Pons (tissue), 1 donor: ENCODE measurements at regions not wholly inside any gene's neighbourhood (a gene's known extent, or its start where the extent isn't known, plus 50 kb on each side); places are given as distances from the start of the nearest gene placed in this dataset.
A peak's percentile ranks its signal among the peaks of the same experiment; 100 is the strongest.

ENCODE experiments used
- DNase-seq: peaks from one replicate; pipeline ENCODE4 v3.0.0-alpha.2; 2016; ENCODE audit warnings: low spot score

GRCh38 chr10:111830359-111830758 is 353.2 kb downstream of the GPAM start:
- no peak for DNase-seq

GRCh38 chr10:111831058-111831457 is 352.5 kb downstream of the GPAM start:
- DNase-seq = no peak

GRCh38 chr10:111833251-111833650 is 350.3 kb downstream of the GPAM start:
- no peak for DNase-seq

GRCh38 chr10:111835574-111835973 is 348.0 kb downstream of the GPAM start:
- no peak for DNase-seq

- DNase-seq = no peak
Observed at GRCh38 chr10:111836064-111836463, 347.5 kb downstream of the GPAM start.

- DNase-seq = no peak
Observed at GRCh38 chr10:111836571-111836970, 347.0 kb downstream of the GPAM start.

- no peak for DNase-seq
Observed at GRCh38 chr10:111837086-111837485, 346.5 kb downstream of the GPAM start.

GRCh38 chr10:111837985-111838384 is 345.6 kb downstream of the GPAM start:
- no peak for DNase-seq

- DNase-seq = no peak
Observed at GRCh38 chr10:111840546-111840945, 343.0 kb downstream of the GPAM start.

GRCh38 chr10:111852801-111853200 is 330.8 kb downstream of the GPAM start:
- no peak for DNase-seq

GRCh38 chr10:111856631-111857030 is 326.9 kb downstream of the GPAM start:
- peak; percentile 21 for DNase-seq

- DNase-seq = no peak
Observed at GRCh38 chr10:111865550-111865949, 318.0 kb downstream of the GPAM start.

- no peak for DNase-seq
Observed at GRCh38 chr10:111871458-111871857, 312.1 kb downstream of the GPAM start.

- DNase-seq = no peak
Observed at GRCh38 chr10:111872591-111872990, 311.0 kb downstream of the GPAM start.

GRCh38 chr10:111873041-111873440 is 310.5 kb downstream of the GPAM start:
- DNase-seq = no peak

GRCh38 chr10:111873621-111874135 is 309.9 kb downstream of the GPAM start:
- no peak for DNase-seq

GRCh38 chr10:111874576-111874975 is 309.0 kb downstream of the GPAM start:
- DNase-seq = no peak

- no peak for DNase-seq
Observed at GRCh38 chr10:111875725-111876124, 307.8 kb downstream of the GPAM start.

GRCh38 chr10:111877258-111877657 is 306.3 kb downstream of the GPAM start:
- no peak for DNase-seq

- DNase-seq = no peak
Observed at GRCh38 chr10:111879969-111880368, 303.6 kb downstream of the GPAM start.

- DNase-seq = no peak
Observed at GRCh38 chr10:111885046-111885445, 298.5 kb downstream of the GPAM start.

GRCh38 chr10:111885919-111886318 is 297.6 kb downstream of the GPAM start:
- DNase-seq = no peak

GRCh38 chr10:111887266-111887665 is 296.3 kb downstream of the GPAM start:
- DNase-seq = no peak

- no peak for DNase-seq
Observed at GRCh38 chr10:111890046-111890445, 293.5 kb downstream of the GPAM start.

- DNase-seq = no peak
Observed at GRCh38 chr10:111916011-111916410, 267.6 kb downstream of the GPAM start.
